HG02884 (cell line): ENCODE measurements at regions not wholly inside any gene's neighbourhood (a gene's known extent, or its start where the extent isn't known, plus 50 kb on each side); places are given as distances from the start of the nearest gene placed in this dataset.
"Not testable (repeated sequence)": the region's sequence is repeated elsewhere in the genome, so short reads cannot be mapped to it uniquely, and the experiment has no call there.

Source experiments
- ATAC-seq: cut with Tn5 transposase; IDR thresholded peaks from one replicate; pipeline ENCODE4 v1.9.1; 2021; ENCODE audit warnings: mild to moderate bottlenecking, moderate library complexity; ENCODE audit not compliant: unreplicated experiment

DNA sequence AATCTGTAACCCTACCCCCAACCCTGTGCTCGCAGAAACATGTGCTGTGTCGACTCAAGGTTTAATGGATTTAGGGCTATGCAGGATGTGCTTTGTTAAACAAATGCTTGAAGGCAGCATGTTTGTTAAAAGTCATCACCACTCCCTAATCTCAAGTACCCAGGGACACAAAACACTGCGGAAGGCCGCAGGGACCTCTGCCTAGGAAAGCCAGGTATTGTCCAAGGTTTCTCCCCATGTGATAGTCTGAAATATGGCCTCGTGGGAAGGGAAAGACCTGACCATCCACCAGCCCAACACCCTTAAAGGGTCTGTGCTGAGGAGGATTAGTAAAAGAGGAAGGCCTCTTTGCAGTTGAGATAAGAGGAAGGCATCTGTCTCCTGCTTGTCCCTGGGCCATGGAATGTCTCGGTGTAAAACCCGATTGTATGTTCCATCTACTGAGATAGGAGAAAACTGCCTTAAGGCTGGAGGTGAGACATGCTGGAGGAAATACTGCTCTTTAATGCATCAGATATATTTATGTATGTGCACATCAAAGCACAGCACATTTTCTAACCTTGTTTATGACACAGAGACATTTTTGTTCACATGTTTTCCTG, 94.4 kb downstream of the LSM3 start:
- ATAC-seq: not testable (repeated sequence)

GRCh38 chr3:14273901-14274611, 95.4 kb downstream of the LSM3 start:
- no peak for ATAC-seq

GRCh38 chr3:14274612-14274936, 96.0 kb downstream of the LSM3 start:
- ATAC-seq: no peak

DNA sequence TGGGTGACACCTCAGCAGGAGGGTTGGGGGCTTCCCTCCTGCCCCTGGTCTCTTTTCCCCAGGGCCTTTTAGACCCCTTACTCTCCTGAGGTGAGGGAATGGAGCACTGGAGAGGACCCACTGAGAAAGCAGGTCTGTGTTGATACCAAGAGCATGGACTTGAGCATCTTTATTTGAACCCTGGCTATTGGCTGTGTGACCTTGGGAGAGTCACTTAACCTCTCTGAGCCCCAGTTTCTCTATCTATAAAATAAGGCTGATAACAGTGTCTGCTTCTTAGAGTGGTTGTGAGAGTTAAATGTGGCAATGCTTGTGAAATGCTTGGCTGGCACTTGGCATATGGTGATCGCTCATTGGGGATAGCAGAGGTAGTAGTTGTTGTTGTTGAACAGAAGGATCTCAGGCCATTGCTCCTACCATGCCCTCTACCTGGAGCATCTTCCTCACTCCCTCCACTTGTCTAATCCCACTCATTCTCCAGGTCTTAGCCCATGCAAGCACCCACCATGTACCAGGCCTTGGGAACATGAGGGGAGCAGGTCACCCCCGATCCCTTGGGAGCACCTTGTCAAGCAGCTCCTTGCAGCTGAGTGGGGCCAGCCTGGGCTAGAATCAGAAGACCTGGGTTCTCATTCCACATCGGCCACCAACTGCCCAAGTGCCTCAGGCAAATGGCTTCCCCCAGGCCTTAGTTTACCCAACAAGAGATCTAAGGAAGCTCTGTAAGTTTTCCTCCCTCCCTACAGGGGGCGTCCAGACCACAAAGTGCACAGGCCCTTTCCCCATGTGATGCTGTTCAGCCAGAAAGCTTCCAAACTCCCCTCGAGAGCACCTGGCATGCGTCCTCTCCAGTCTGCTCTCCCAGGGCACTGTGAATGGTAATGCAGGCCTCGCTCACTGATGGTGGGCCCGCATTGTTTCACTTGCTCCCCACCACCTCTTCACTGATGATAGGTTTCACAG, 96.7 kb downstream of the LSM3 start:
- ATAC-seq: no peak

DNA sequence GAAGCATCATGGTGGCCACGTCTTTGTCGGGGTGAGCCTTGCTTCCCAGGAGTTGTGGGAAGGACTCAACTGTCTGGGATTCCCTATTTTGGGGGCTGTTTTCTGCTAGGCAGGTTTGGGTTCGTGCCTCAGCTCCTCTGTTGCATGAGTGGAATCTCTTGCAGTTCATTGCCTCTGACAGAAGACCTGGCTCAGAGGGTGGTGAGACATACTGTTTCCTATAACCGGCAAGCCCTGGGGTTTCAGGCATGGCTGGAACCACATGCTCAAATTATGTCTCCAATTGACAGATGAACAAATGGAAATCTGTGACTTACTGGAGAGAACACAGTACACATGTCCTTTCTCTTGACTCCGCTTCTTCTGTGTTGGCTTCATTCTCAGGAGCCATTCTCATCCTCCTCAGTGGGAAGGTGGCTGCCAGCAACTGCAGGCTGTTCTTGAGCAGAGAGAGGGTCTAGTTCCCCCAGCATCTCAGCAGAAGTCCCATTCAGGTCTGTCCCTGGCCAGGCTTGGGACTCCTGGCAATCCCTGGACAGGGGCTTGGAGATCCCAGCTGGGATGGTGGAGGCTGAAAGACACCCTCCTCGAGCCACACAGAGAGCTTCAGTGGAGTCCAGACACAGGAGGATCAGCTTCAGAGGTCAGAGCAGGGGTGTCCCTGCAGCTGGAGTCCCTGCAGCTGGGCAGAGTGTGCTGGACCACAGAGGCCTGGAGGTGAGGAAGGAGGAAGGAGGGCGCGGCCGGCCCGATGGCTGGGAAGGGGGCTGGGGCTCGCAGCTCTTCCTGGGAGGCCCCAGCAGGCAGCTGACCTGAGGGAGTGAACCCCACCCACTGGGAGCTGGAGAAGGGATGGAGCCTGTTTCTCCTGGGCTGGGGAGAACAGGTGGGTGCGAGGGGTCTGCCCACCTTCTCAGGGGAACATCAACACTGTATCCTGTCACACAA, 97.6 kb downstream of the LSM3 start:
- no peak for ATAC-seq

GRCh38 chr3:14277557-14277956, 98.9 kb downstream of the LSM3 start:
- no peak for ATAC-seq

GRCh38 chr3:14278265-14278798, 99.7 kb downstream of the LSM3 start:
- no peak for ATAC-seq

DNA sequence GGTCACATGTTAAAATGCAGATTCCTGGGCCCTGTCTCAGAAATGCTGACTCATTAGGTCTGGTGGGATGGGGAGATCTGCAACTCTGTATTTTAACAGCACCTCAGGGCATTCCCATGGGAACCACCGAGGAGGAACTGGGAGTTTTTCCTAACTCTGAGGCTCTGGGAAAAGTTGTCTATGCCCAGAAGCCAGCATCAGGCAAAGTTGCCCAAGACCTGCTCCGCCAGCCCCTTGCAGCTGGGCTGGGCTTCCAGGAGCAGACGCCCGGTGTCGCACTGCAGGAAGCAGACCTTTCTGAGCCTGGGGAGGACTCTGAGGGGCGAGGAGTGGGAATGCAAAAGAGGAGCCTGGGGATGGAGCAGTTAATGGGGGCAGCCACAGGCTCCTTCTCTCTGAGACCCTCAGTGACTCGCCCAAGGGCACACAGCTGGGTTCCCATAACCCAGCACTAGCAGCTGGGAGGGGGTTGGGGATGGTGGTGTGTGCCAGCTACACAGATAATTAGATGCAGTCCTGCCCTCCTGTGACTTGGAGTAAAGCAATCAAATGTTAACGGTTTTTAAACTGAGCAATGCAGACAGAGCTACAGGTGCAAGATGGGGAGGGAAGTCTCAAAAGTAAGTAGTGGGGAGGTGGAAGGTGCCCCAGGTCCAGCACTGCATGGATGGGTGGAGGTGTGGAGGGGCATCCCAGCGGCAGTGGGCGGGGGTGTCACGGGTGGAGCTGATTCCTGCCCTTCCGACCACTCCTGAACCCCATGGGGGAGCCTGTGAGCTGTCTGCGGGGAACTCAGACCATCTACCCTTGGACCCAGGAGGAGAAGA, 100.4 kb downstream of the LSM3 start:
- no peak for ATAC-seq

DNA sequence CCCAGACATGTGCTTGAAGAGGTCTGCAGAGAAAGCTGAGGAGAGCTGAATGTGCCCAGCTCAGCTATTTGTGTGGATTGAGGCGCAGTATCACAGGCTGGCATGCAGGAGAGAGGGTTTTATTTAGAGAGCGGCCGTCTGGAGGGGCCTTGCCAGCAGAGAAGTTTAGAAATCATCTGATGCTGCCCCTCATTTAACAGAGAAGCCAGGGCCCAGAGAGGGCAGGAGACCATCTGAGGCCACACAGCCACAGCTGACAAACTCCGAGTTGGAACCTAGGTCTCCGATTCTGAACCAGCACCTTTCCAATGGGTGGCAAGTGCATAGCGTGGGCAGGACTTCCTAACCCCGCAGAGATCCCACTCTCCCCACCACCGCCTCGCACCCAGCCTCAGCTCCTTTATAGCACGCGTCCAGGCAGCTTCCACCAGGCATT, 101.0 kb downstream of the LSM3 start:
- ATAC-seq: no peak

DNA sequence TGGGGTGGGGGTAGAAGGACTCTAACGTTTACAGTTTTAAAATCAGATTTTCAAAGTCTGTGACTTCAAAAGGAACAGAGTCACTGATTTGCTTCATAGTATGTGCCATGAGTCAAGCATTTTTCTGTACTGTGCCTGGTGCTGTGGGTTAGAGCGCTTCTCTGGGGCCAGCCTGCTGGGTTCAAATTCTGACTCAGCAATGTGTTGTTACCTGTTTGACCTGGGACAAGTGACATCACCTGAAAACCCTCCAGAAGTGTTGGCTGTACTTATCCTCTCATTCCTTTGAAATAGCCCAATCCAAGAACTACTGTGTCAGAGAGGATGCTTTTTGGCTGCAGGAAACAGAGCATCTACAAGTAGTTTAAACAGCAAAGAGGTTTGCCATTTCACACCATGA, 101.7 kb downstream of the LSM3 start:
- ATAC-seq: no peak

GRCh38 chr3:14281053-14281452, 102.4 kb downstream of the LSM3 start:
- ATAC-seq: no peak

DNA sequence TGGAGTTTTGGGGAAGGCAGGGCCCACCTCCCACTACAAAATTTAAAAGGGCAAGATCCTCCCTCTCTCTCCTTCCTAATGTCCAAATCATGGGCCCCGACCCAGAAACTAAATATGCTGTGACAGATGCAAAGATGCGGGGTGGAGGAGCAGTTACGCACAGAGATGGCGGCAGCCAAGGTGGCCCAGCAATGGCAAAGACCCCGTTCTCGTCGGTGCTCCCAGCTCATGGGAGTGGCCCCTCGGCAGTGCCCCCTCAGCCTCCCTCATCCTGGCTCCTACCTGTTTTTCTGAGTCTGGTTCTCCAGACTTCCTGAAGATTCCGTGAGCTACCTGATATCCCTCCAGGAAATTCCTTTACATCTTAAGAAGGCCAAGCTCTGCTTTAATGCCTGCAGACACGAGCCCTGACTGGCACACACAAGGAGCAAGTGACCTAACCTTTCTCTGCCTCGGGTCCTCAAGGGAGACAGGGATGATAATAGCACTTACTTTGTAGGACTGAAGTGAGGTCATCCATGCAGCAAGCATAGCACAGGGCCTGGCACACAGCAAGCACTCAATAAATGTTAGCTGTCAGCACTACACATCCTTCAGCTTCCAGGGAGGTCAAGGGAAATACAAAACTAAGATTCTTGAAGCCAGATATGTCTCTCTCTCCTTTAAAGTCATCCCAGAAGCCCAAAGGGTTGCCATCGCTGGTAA, 103.5 kb downstream of the LSM3 start:
- ATAC-seq: no peak

DNA sequence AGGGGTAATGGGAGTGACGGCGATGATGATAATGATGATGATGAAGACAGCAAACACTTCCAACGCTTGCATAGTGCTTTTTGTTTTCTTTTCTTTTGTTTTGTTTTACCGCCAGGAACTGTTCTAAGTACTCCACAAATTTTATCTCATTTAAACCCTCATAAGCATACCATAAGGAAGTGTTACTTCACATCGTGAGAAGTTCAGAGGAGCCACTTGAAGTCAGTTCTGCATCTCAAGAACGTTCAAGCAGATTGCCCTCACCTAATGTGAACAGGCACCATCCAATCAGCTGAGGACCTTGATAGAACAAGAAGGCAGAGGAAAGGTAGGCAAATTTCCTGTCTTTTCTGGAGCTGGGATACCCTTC, 104.1 kb downstream of the LSM3 start:
- ATAC-seq: no peak

- no peak for ATAC-seq
Observed at GRCh38 chr3:14283092-14283812, 104.6 kb downstream of the LSM3 start.

DNA sequence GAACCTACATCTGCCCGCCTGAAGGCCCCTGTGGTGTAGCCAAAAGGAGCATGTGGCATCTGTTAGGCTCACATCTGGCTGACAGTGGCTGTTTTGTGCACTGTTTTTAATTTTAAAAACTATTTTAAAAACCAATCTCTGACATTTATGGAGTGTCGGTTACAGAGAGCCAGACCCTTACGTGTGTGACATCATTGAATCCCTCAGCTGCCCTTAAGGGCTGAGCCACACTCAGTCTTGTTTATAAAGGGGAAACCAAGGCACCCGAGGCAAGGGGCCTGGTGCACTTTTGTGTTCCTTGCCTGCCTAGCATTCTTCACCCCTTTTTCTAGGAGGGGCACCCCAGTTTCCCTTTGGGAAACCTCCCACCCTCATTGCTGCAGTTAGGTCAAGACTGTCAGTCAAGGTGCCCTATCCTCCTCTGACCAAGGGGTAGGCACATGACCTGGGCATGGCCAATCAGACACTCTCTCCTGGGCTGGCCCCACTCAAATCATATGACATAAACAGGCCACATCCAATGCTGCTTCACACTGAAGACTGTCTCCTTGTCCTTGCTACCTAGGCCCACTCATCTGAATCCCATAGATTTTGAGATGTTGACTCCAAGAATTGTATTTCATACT, 105.3 kb downstream of the LSM3 start:
- ATAC-seq: no peak

GRCh38 chr3:14284694-14285547, 106.3 kb downstream of the LSM3 start:
- ATAC-seq: no peak

- ATAC-seq: no peak
Observed at GRCh38 chr3:14285548-14285925, 106.9 kb downstream of the LSM3 start.
